ENCODE measurements at regions not wholly inside any gene's neighbourhood (a gene's known extent, or its start where the extent isn't known, plus 50 kb on each side); places are given as distances from the start of the nearest gene placed in this dataset.

DNA sequence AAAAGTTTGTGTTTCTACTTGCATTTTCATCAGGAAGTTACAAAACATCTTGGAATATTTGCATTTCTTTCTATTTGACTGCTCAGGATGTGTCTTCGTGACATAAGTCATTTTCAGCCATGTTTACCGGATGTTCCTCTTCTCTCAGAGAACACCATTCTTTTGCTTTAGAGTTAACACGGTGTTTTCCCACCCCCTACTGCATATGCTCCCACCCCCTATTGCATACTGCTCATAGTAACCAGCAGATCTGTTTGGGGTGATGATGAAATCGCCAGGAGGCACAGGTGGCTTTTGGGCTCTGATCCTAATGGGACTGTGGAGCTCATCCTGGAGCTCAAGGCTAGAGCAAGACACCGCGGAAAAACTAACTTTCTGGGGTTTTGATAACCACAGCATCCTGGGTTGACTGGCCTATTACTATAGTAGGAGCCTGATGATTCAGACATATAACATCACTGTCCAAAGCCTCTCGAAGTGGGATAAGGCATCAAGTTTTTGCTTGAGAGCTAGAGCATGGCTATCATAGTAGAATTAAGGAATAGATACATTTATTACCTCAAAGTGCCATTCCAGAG is 65.1 kb upstream of the BET1 start:
- TF ChIP-seq RAD21 (IDR thresholded peaks at IDR 0.05; ENCODE audit: low read length) (no peak), GABPA (IDR thresholded peaks at IDR 0.05; ENCODE audit: low read depth) (no peak), ELF1 (IDR thresholded peaks at IDR 0.05) (no peak), YY1 (IDR thresholded peaks at IDR 0.05; ENCODE audit: low read depth) (no peak), POLR2AphosphoS5 (IDR thresholded peaks at IDR 0.05; ENCODE audit: low read depth, low read length) (no peak), MXI1 (IDR thresholded peaks at IDR 0.05; ENCODE audit: low read depth, low read length) (no peak)
- TF ChIP-seq, protein P1, sequence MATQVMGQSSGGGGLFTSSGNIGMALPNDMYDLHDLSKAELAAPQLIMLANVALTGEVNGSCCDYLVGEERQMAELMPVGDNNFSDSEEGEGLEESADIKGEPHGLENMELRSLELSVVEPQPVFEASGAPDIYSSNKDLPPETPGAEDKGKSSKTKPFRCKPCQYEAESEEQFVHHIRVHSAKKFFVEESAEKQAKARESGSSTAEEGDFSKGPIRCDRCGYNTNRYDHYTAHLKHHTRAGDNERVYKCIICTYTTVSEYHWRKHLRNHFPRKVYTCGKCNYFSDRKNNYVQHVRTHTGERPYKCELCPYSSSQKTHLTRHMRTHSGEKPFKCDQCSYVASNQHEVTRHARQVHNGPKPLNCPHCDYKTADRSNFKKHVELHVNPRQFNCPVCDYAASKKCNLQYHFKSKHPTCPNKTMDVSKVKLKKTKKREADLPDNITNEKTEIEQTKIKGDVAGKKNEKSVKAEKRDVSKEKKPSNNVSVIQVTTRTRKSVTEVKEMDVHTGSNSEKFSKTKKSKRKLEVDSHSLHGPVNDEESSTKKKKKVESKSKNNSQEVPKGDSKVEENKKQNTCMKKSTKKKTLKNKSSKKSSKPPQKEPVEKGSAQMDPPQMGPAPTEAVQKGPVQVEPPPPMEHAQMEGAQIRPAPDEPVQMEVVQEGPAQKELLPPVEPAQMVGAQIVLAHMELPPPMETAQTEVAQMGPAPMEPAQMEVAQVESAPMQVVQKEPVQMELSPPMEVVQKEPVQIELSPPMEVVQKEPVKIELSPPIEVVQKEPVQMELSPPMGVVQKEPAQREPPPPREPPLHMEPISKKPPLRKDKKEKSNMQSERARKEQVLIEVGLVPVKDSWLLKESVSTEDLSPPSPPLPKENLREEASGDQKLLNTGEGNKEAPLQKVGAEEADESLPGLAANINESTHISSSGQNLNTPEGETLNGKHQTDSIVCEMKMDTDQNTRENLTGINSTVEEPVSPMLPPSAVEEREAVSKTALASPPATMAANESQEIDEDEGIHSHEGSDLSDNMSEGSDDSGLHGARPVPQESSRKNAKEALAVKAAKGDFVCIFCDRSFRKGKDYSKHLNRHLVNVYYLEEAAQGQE (IDR thresholded peaks at IDR 0.05; ENCODE audit: low read depth, low read length): no peak
- TF ChIP-seq, protein P2, sequence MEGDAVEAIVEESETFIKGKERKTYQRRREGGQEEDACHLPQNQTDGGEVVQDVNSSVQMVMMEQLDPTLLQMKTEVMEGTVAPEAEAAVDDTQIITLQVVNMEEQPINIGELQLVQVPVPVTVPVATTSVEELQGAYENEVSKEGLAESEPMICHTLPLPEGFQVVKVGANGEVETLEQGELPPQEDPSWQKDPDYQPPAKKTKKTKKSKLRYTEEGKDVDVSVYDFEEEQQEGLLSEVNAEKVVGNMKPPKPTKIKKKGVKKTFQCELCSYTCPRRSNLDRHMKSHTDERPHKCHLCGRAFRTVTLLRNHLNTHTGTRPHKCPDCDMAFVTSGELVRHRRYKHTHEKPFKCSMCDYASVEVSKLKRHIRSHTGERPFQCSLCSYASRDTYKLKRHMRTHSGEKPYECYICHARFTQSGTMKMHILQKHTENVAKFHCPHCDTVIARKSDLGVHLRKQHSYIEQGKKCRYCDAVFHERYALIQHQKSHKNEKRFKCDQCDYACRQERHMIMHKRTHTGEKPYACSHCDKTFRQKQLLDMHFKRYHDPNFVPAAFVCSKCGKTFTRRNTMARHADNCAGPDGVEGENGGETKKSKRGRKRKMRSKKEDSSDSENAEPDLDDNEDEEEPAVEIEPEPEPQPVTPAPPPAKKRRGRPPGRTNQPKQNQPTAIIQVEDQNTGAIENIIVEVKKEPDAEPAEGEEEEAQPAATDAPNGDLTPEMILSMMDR (IDR thresholded peaks at IDR 0.05): no peak
- TF ChIP-seq, protein P3, sequence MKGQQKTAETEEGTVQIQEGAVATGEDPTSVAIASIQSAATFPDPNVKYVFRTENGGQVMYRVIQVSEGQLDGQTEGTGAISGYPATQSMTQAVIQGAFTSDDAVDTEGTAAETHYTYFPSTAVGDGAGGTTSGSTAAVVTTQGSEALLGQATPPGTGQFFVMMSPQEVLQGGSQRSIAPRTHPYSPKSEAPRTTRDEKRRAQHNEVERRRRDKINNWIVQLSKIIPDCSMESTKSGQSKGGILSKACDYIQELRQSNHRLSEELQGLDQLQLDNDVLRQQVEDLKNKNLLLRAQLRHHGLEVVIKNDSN (IDR thresholded peaks at IDR 0.05; ENCODE audit: borderline replicate concordance, low read depth): no peak

Data from SK-N-SH (cell line).